Stimulated activated CD8-positive, alpha-beta memory T cell treated with anti-CD3 and anti-CD28 coated beads, Interleukin-2, amount 100 ng/mL, for 48 hours (primary cell): ENCODE measurements at regions not wholly inside any gene's neighbourhood (a gene's known extent, or its start where the extent isn't known, plus 50 kb on each side); places are given as distances from the start of the nearest gene placed in this dataset.
"Not testable (repeated sequence)": the region's sequence is repeated elsewhere in the genome, so short reads cannot be mapped to it uniquely, and the experiment has no call there.

Source experiments
- DNase-seq, 2 donors: peaks; one replicate each; pipeline ENCODE4 v3.0.0-alpha.2; 2020; ENCODE audit warnings: low read depth in 2 of 2

DNA sequence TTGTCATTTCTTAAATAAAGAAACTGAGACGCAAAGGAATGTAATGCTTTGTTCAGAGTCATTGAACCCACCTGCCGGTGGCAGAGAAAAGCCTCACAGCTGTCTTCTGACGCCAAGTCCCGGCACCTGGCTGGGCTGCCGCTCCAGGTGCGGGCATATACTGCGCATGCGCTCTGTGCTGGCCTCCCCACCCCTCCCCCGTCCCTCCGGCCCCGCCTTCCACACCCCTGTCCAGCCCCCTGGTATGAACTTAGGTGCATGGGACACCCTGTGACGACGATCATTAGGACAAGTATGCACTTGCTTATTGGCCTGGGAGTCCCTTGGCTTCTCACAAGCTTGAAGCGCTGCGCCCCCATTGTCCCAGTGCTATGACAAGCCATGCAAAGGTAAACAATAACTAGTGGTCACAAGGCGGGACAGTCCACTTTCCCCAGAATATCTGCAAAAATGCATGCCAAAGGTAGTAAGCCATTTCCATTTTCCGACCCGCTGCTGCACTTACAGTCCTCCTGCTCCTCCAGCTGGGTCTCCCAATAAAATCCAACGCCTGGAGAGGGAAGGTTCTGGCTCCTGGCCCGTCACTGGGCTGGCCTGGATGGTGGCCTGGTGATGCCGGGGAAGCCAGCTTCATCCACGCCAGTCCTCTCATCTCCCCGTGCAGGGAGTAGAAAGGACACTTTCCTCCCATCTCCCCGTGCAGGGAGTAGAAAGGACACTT lies 100.4 kb downstream of the PSMG1 start:
- no peak for DNase-seq

GRCh38 chr21:39080366-39080765 lies 102.9 kb downstream of the PSMG1 start:
- no peak for DNase-seq

GRCh38 chr21:39079617-39080016 lies 103.6 kb downstream of the PSMG1 start:
- no peak for DNase-seq

- no peak for DNase-seq
These were observed 104.8 kb downstream of the PSMG1 start for GRCh38 chr21:39078322-39079065.

DNA sequence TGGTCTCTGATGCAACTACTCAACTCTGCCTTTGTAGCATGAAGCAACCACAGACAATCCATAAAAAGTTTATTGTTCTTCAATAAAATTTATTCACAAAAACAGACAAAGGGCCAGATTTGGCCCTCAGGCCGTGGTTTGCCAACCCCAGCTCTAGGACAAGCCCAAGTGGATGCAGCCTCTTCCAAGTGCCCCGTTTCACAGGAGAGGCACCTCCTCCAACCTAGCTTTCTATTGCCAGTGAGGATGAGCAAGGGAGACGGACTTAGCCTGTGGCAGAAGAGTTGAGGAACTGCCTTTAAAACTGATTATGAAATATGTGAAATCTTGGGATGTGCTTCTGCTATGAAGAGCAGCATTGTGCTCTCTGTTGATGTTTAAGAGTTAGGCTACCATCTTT lies 105.4 kb downstream of the PSMG1 start:
- no peak for DNase-seq

- DNase-seq, result no peak
These were observed 108.7 kb downstream of the PSMG1 start for GRCh38 chr21:39074508-39074907.

DNA sequence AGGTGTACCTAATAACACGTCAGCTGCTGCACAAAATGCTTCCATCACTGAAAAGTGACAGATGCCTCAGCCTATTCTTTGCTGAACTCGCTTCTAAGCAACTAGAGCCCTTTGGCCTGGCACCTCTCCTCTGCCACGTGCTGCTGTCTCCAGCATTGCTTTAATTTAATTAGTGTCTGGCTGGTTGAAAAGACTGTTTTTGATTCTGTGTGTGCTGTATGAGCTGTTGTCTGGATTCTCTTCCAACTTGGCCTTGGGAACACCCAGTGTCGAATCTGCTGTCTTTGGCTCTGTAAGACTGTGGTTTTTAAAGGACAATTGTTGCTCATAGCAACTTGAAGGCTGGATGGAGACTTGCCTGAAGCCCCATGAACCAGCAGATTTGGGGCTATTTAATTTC lies 109.5 kb downstream of the PSMG1 start:
- no peak for DNase-seq

DNA sequence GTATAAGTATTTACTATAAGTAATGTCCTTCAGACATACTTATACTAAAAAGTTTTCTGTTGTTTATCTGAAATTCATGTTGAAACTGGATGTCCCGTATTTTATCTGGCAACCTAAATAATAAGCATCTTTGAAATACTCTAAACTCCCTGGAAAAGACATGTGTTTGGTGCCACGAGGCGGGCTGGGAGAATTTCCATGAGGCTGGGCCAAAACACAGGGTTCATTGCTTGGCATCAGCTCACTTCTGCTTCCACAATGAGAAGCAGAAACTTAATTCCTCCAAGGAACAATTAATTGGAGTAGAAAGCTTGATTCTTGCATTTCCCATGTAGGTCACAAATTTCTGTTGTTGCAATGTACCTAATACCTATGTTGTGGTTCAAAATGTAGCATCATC lies 110.2 kb downstream of the PSMG1 start:
- no peak for DNase-seq

DNA sequence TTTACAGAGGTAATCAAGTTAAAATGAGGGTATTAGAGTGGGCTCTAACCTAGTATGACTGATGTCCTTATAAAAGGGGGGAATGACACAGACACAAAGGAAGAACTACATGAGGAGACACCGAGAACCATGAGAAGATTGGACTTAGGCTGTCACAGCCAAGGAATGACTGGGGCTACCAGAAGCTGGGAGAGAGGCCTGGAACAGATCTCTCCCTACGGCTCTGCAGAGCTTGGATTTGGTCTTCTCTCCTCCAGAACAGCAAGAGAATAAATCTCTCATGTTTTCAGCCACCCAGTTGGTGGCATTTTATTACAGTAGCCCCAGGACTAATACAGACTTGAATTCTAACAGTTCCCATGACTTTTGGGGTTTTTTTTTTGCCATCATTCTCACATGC lies 110.8 kb downstream of the PSMG1 start:
- DNase-seq, result no peak

DNA sequence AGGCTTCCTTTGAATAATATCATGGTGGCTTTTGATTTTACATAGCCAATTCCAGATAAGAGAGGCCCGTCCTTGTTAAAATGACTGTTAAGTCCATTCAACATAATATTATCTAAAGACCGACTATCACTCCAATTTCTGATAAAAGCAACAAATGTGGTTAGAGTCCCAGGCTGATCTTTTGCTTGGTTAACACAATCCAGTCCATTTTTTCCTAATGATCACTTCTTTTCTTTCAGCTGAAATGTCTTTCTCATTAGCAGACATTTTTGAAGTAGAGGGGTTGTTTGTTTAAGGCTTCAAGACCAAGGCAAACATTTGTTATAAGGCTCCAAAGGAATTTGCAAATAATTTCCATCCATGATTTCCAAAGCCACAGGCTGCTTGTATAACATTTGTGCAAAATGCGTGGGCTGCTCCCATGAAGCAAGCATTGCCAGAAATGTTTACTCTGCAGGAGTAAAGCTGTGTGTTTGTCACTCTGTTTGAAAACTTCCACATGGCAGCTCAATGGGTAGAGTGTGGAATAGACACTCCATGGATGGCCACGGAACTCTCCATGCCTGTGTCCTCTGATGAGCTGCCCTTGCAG lies 111.5 kb downstream of the PSMG1 start:
- DNase-seq, result no peak

DNA sequence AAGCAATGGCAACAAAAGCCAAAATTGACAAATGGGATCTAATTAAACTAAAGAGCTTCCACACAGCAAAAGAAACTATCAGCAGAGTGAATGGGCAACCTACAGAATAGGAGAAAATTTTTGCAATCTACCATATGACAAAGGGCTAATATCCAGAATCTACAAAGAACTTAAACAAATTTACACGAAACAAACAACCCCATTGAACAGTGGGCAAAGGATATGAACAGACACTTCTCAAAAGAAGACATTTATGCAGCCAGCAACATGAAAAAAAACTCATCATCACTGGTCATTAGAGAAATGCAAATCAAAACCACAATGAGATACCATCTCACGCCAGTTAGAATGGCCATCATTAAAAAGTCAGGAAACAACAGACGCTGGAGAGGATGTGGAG lies 113.4 kb downstream of the PSMG1 start:
- DNase-seq, result not testable (repeated sequence)

GRCh38 chr21:39066829-39067780 lies 116.1 kb downstream of the PSMG1 start:
- no peak for DNase-seq

- DNase-seq, result no peak
These were observed 117.3 kb downstream of the PSMG1 start for GRCh38 chr21:39065917-39066316.

DNA sequence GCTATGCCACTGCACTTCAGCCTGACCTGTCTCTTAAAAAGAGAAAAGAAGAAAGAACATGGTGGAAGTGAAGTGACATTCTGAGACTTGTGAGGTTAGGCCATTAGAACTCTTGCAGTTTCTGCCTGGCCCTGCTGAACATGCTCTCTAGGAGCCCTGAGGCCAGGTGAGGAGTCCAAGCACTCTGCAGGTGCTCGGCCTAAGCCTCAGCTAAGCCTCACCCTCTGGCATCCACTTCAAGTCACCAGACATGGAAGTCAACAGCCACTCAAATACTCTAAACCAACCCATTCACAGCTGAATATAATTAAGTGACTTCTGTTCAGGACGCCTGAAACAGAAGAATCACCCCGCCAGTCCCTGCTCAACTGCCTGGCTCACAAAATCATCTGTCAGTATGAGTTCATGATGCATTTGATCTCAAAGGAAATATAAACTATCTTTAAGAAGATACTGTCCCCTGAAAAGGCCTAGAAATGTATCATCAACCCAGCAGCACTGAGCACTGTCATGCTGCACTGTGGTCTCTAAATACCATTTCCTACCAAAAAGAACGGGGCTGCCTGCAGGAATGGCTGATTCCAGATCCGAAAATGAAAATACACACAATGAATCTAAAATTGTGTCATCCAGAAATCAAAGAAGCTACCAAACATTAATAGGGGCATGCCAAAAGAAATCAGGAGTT lies 118.8 kb downstream of the PSMG1 start:
- DNase-seq, result no peak

GRCh38 chr21:39063517-39063916 lies 119.7 kb downstream of the PSMG1 start:
- no peak for DNase-seq

DNA sequence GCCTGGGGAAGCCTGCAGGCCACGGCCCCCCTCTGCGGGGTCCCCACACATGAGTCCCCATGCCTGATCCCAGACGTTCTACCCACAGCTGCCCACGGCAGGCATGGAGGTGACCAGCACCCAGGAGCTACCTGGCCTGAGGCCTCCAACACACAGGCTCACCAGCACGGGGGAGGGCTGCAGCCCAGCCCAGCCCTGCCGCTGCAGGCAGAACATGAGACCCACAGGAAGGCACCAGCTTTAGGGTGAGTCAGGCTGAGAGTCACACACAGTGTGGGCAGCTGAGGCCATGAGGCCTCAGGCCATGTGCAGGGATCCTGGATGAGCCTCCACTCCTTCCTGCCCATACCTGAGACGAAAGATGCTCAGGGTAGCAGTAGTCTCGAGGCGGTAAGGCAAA lies 121.1 kb downstream of the PSMG1 start:
- no peak for DNase-seq

DNA sequence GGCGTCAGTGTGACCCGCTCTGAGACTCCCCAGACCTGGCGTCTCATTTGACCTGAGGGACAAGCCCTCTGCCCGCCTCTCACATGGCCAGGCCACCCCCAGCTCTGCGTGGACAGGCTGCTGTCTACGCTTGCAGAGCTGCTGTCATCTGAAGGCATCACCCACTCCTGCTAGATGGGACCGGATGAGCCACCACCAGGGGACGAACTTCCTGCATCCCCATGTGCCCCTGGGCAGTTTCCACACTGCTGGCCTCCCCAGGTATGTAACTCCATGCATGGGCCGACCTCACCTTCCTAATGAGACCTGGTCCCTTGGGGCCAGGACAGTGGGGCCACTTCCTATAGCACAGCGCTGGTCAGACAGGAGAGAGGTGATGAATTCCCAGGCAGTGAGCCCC lies 121.5 kb downstream of the PSMG1 start:
- no peak for DNase-seq

DNA sequence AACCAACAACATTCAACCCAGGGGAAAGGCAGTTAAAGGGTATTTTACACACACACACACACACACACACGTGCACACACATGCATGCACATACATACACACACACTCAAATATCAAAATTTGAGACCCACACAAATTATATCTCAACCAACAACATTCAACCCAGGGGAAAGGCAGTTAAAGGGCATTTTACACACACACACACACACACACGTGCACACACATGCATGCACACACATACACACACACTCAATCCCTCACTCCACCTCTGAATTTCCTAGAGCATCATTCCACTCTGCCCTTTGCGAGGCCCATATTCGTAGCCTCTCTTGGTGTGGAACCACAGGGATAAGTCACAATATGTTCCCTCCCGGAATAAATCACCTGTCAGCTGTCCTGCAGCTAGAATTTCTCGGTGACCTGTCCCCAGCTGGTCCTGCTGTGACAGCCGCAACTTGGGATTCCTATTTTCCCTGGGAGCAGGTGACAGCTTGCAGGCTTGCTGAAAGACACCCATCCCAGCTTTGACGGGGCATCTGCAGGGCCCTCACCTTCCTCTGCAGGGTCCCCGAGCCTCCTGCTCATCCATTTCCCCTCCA lies 122.7 kb downstream of the PSMG1 start:
- no peak for DNase-seq

DNA sequence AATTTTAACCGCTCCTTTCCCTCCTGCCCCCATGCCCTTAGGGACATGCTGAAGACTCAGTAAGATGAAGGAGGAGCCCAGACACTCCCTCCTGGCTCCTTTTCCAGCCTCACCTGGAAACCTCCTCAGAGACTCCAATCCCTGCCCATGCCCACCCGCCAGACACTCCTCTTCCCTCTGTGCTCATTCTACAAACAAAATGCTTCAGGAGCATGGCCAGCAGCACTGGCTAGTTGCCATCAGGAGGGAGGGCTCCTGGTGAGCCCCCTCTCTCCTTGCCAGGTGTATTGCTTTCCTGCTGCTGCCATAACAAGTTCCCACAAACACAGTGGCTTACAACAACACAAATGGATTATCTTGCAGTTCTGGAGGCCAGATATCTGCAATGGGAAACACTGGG lies 126.1 kb downstream of the PSMG1 start:
- no peak for DNase-seq

DNA sequence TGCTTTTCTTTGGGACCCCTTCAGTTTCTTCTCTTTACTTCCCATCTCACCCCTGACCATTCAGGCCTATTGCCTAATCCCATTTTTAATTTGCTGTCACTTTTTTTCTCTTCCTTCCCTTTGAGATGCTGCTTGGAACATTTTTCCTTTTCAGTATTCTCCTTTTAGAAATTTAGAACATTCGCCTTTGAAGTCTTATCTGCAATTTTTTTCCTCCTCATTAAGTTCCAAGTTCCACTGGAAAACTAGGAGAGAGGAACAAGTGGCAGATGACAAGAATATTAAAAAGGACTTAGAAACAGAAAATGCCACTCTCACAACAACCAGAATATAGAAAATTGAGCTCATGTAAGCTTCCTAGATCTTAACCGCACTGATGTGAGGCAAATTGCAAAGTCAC lies 126.6 kb downstream of the PSMG1 start:
- no peak for DNase-seq

DNA sequence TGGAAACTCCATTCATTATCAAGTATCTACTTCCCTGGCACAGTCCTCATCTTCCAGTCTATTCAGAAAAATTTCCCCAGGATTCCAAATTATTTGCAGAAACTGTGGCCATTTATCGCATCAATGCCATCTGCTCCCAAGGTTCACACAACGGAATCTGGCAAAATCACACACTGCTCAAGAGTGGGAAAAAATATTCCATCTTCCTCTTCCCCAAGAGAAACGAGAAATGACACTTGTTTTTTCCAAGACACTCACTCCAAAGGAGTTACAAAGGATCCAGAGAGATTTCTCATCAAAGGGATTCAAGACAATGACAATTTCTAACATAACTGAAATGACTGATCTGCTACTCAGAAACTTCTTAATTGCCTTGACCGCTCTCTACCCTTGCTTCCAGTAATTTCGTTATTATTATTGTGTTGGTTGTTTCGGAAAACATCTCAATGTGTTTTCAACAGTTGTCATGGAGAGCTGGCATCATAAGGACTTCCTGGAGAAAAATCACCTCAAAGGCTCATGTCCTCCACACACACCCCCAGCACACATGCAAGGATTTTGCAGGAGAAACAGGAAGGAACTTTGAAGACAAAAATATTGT lies 128.0 kb downstream of the PSMG1 start:
- DNase-seq, result no peak
